HEK293 (cell line): ENCODE measurements at regions not wholly inside any gene's neighbourhood (a gene's known extent, or its start where the extent isn't known, plus 50 kb on each side); places are given as distances from the start of the nearest gene placed in this dataset.

Experiments used
- CTCF ChIA-PET: fragments of 350-600 bp; formaldehyde crosslinking; extraction: SDS; loops from one replicate; lab custom pipeline; 2021; ENCODE audit warnings: antibody characterized with exemption; lab: Yijun Ruan, JAX
- POLR2A ChIA-PET: fragments of 300-600 bp; formaldehyde crosslinking; extraction: SDS; loops from one replicate; lab custom pipeline; 2020; ENCODE audit warnings: antibody characterized with exemption, inconsistent platforms; lab: Yijun Ruan, JAX
- H3K27ac ChIP-seq: fragments of 200-500 bp; sonication (Bioruptor generic); 2 replicates; pipeline ENCODE4 v1.5.1; 2014; ENCODE audit warnings: low read depth, low read length, control low read depth, inconsistent platforms; ENCODE audit errors: extremely low read depth
- H3K36me3 ChIP-seq, 2 experiments: fragments of 200-500 bp in 1 of 2; sonication (Bioruptor generic) in 1 of 2; 1 replicate in 1 of 2; 2 replicates in 1 of 2; pipeline ENCODE4 v1.5.1; 2014 to 2017; ENCODE audit warnings: inconsistent platforms in 2 of 2, low read length in 2 of 2; ENCODE audit not compliant: control insufficient read depth in 2 of 2, insufficient read depth in 1 of 2
- H3K4me1 ChIP-seq: fragments of 200-500 bp; sonication (Bioruptor generic); 2 replicates; pipeline ENCODE4 v1.5.1; 2014; ENCODE audit warnings: mild to moderate bottlenecking, low read length, inconsistent platforms; ENCODE audit not compliant: control insufficient read depth, insufficient read depth
- H3K4me3 ChIP-seq: 2 replicates; pipeline ENCODE4 v1.5.1; 2011; ENCODE audit warnings: low read depth, mild to moderate bottlenecking, control low read depth, low read length, moderate library complexity
- H3K9me3 ChIP-seq: fragments of 200-500 bp; sonication (Bioruptor generic); 2 replicates; pipeline ENCODE4 v1.5.1; 2014; ENCODE audit warnings: low read depth, low read length, inconsistent platforms; ENCODE audit not compliant: control insufficient read depth, insufficient read depth
- GLI4 ChIP-seq: fragments of 450-650 bp; formaldehyde crosslinking; IDR thresholded peaks from 2 replicates; pipeline ENCODE4 v1.5.1; 2016; ENCODE audit warnings: missing biosample characterization, missing genetic modification characterization
- IKZF3 ChIP-seq: fragments of 450-650 bp; IDR thresholded peaks from 2 replicates; pipeline ENCODE4 v1.5.0; 2018; ENCODE audit warnings: missing biosample characterization, mild to moderate bottlenecking, missing genetic modification characterization, moderate library complexity
- KLF10 ChIP-seq: fragments of 450-650 bp; IDR thresholded peaks from 2 replicates; pipeline ENCODE4 v1.5.1; 2018; ENCODE audit warnings: missing biosample characterization, mild to moderate bottlenecking, missing genetic modification characterization
- WT1 ChIP-seq: fragments of 450-650 bp; formaldehyde crosslinking; IDR thresholded peaks from 2 replicates; pipeline ENCODE4 v1.5.1; 2016; ENCODE audit warnings: missing biosample characterization, missing genetic modification characterization
- ZIC2 ChIP-seq: fragments of 450-650 bp; formaldehyde crosslinking; IDR thresholded peaks from 2 replicates; pipeline ENCODE4 v1.5.1; 2016; ENCODE audit warnings: missing biosample characterization, missing genetic modification characterization
- ZNF155 ChIP-seq: fragments of 450-650 bp; formaldehyde crosslinking; IDR thresholded peaks from 2 replicates; pipeline ENCODE4 v1.5.1; 2016; ENCODE audit warnings: missing biosample characterization, missing genetic modification characterization
- ZNF211 ChIP-seq: fragments of 450-650 bp; formaldehyde crosslinking; IDR thresholded peaks from 2 replicates; pipeline ENCODE4 v1.5.1; 2016; ENCODE audit warnings: low read depth, missing biosample characterization, missing genetic modification characterization
- ZNF335 ChIP-seq: fragments of 450-650 bp; formaldehyde crosslinking; conservative IDR thresholded peaks from 2 replicates; pipeline ENCODE4 v1.5.1; 2016; ENCODE audit warnings: missing biosample characterization, missing genetic modification characterization
- ZNF629 ChIP-seq: fragments of 450-650 bp; formaldehyde crosslinking; IDR thresholded peaks from 2 replicates; pipeline ENCODE4 v1.5.1; 2017; ENCODE audit warnings: missing biosample characterization, missing genetic modification characterization
- ZNF791 ChIP-seq: fragments of 450-650 bp; formaldehyde crosslinking; IDR thresholded peaks from 2 replicates; pipeline ENCODE4 v1.5.1; 2016; ENCODE audit warnings: missing biosample characterization, missing genetic modification characterization
- ZNF837 ChIP-seq: fragments of 450-650 bp; formaldehyde crosslinking; IDR thresholded peaks from 2 replicates; pipeline ENCODE4 v1.5.1; 2016; ENCODE audit warnings: missing biosample characterization, missing genetic modification characterization
- TF ChIP-seq, protein P1 (sequence below): fragments of 450-650 bp; IDR thresholded peaks from 2 replicates; pipeline ENCODE4 v1.5.1; 2018; ENCODE audit warnings: missing biosample characterization, missing genetic modification characterization
- TF ChIP-seq, protein P2 (sequence below): fragments of 450-650 bp; formaldehyde crosslinking; IDR thresholded peaks from 2 replicates; pipeline ENCODE4 v1.5.1; 2016; ENCODE audit warnings: missing biosample characterization, missing genetic modification characterization
- TF ChIP-seq, protein P3 (sequence below): fragments of 450-650 bp; formaldehyde crosslinking; IDR thresholded peaks from 2 replicates; pipeline ENCODE4 v1.5.1; 2016; ENCODE audit warnings: missing biosample characterization, missing genetic modification characterization
- TF ChIP-seq, protein P4 (sequence below): fragments of 450-650 bp; formaldehyde crosslinking; IDR thresholded peaks from 2 replicates; pipeline ENCODE4 v1.5.1; 2016; ENCODE audit warnings: missing biosample characterization, missing genetic modification characterization
- TF ChIP-seq, protein P5 (sequence below): fragments of 450-650 bp; formaldehyde crosslinking; IDR thresholded peaks from 2 replicates; pipeline ENCODE4 v1.5.1; 2016; ENCODE audit warnings: missing biosample characterization, missing genetic modification characterization

DNA sequence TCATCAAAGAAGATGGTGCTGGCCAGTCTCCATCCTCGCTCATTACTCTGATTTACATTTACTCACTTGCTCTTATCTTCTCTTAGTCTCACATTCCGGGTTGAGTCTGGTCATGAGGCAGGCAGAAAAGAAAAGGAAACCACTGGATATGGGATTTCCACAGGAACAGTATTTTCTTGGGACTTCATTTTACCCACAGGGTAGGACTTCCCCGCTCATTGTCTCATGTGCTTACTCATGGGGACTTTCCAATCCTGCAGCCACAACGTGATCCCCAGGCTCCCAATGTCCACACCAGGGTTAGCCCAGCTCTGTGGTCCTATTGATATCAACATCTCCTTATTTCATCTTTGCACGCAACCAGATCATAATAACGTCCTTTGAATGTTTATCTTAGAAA is 373.8 kb downstream of the TMEM182 start:
- POLR2A ChIA-PET = no interaction called here
- Histone ChIP-seq H3K4me3 (no peak overlapping the region), H3K9me3 (no peaks in the 10 kb centered on the region), H3K36me3 (no peaks in the 10 kb centered on the region), H3K4me1 (no peaks in the 10 kb centered on the region), H3K27ac (no peak overlapping the region)
- CTCF ChIA-PET = no interaction called here
- TF ChIP-seq ZNF837 (tag by site-specific recombination) (no peak), IKZF3 (tag by site-specific recombination) (no peak), WT1 (tag by site-specific recombination) (no peak), KLF10 (tag by site-specific recombination) (no peak), ZNF791 (no peak), ZNF629 (tag by site-specific recombination) (no peak), ZNF211 (no peak), ZNF335 (no peak)
- TF ChIP-seq, protein P1, sequence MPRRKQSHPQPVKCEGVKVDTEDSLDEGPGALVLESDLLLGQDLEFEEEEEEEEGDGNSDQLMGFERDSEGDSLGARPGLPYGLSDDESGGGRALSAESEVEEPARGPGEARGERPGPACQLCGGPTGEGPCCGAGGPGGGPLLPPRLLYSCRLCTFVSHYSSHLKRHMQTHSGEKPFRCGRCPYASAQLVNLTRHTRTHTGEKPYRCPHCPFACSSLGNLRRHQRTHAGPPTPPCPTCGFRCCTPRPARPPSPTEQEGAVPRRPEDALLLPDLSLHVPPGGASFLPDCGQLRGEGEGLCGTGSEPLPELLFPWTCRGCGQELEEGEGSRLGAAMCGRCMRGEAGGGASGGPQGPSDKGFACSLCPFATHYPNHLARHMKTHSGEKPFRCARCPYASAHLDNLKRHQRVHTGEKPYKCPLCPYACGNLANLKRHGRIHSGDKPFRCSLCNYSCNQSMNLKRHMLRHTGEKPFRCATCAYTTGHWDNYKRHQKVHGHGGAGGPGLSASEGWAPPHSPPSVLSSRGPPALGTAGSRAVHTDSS = no peak
- TF ChIP-seq, protein P2, sequence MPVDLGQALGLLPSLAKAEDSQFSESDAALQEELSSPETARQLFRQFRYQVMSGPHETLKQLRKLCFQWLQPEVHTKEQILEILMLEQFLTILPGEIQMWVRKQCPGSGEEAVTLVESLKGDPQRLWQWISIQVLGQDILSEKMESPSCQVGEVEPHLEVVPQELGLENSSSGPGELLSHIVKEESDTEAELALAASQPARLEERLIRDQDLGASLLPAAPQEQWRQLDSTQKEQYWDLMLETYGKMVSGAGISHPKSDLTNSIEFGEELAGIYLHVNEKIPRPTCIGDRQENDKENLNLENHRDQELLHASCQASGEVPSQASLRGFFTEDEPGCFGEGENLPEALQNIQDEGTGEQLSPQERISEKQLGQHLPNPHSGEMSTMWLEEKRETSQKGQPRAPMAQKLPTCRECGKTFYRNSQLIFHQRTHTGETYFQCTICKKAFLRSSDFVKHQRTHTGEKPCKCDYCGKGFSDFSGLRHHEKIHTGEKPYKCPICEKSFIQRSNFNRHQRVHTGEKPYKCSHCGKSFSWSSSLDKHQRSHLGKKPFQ (tag by site-specific recombination) = no peak
- TF ChIP-seq, protein P3, sequence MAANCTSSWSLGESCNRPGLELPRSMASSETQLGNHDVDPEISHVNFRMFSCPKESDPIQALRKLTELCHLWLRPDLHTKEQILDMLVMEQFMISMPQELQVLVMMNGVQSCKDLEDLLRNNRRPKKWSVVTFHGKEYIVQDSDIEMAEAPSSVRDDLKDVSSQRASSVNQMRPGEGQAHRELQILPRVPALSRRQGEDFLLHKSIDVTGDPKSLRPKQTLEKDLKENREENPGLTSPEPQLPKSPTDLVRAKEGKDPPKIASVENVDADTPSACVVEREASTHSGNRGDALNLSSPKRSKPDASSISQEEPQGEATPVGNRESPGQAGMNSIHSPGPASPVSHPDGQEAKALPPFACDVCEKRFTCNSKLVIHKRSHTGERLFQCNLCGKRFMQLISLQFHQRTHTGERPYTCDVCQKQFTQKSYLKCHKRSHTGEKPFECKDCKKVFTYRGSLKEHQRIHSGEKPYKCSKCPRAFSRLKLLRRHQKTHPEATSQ (tag by site-specific recombination) = no peak

DNA sequence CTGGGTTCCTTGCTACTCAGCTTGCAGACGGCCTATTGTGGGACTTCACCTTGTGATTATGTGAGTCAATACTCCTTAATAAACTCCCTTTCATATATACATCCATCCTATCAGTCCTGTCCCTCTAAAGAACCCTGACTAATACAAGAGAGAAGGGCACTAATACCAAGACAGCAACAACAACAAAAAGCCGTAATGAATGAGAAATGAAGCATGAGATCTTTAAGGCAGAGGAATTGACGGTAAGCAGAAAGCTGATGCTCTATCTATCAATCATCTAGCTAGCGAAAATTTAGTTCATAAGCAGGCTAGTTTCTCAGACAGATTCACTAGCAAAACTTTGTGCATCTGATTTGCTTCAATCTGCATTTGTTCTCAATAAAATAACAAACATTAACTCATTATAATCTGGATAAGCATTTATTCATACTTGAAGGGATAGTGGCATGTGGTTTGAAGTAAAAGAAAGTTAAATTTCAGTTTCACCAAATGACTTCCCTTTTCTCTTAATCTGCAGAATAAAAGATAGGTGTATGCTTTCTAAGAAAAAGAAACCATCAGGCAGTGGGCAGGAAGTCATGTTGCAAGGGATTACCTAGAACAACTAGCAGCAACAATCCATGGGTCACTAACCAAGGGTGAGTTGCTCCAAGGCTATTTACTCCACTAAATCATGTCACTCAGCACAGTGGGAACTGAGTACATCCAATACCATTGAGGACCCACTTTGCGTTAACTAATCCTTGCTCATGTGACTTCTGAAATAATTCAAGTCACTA is 376.5 kb downstream of the TMEM182 start:
- H3K36me3 ChIP-seq = no peaks in the 10 kb centered on the region
- no peaks in the 10 kb centered on the region for H3K9me3 ChIP-seq
- no peak overlapping the region for H3K27ac ChIP-seq
- POLR2A ChIA-PET = no interaction called here
- H3K4me1 ChIP-seq = no peaks in the 10 kb centered on the region
- H3K4me3 ChIP-seq = no peak overlapping the region
- no peak for TF ChIP-seq ZNF155
- TF ChIP-seq GLI4 = no peak
- no peak for TF ChIP-seq ZIC2 (tag by site-specific recombination)
- TF ChIP-seq, protein P4, sequence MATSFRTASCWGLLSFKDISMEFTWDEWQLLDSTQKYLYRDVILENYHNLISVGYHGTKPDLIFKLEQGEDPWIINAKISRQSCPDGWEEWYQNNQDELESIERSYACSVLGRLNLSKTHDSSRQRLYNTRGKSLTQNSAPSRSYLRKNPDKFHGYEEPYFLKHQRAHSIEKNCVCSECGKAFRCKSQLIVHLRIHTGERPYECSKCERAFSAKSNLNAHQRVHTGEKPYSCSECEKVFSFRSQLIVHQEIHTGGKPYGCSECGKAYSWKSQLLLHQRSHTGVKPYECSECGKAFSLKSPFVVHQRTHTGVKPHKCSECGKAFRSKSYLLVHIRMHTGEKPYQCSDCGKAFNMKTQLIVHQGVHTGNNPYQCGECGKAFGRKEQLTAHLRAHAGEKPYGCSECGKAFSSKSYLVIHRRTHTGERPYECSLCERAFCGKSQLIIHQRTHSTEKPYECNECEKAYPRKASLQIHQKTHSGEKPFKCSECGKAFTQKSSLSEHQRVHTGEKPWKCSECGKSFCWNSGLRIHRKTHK (tag by site-specific recombination) = no peak
- TF ChIP-seq, protein P5, sequence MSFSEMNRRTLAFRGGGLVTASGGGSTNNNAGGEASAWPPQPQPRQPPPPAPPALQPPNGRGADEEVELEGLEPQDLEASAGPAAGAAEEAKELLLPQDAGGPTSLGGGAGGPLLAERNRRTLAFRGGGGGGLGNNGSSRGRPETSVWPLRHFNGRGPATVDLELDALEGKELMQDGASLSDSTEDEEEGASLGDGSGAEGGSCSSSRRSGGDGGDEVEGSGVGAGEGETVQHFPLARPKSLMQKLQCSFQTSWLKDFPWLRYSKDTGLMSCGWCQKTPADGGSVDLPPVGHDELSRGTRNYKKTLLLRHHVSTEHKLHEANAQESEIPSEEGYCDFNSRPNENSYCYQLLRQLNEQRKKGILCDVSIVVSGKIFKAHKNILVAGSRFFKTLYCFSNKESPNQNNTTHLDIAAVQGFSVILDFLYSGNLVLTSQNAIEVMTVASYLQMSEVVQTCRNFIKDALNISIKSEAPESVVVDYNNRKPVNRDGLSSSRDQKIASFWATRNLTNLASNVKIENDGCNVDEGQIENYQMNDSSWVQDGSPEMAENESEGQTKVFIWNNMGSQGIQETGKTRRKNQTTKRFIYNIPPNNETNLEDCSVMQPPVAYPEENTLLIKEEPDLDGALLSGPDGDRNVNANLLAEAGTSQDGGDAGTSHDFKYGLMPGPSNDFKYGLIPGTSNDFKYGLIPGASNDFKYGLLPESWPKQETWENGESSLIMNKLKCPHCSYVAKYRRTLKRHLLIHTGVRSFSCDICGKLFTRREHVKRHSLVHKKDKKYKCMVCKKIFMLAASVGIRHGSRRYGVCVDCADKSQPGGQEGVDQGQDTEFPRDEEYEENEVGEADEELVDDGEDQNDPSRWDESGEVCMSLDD (tag by site-specific recombination) = no peak
- TF ChIP-seq, all 188 proteins: peak for 0
- CTCF ChIA-PET = no interaction called here
